Glomerular visceral epithelial cell (primary cell): ENCODE measurements at regions not wholly inside any gene's neighbourhood (a gene's known extent, or its start where the extent isn't known, plus 50 kb on each side); places are given as distances from the start of the nearest gene placed in this dataset.

Experiments
- DNase-seq: peaks from one replicate; pipeline ENCODE4 v3.0.0-alpha.2; 2016; ENCODE audit errors: extremely low spot score

DNA sequence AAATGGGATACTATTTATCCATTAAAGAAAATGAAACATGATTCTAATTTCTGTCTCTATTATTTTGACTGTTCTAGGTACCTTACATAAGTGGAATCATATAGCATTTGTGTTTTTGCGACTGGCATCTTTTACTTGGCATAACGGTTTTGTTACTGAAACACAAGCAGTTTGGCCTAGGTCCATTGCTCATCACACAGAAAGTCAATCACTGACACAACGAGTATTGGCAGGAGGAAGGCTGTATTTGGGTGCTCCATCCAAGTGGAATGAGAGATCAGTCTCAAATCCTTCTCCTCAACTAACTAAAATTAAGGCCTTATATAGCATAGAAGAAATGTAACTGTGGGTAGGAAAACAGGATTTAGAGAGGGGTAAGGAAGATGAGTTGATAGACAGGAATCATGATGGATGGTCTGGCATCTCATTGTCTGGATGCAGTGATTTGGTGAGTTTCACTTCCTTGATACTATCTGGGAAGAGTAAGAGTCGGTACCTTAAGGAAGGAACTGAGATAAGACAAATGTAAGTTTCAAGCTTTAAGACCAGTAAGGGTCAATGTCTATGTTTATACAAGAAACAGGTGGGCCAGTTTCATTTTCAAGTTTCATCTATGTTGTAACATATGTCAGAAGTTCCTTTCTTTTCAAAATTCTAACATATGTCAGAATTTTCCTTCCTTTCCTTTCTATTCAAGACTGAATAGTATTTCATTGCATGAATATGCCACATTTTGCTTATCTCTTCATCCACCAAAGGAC, 276.9 kb upstream of the RAB6C start:
- no peak for DNase-seq

DNA sequence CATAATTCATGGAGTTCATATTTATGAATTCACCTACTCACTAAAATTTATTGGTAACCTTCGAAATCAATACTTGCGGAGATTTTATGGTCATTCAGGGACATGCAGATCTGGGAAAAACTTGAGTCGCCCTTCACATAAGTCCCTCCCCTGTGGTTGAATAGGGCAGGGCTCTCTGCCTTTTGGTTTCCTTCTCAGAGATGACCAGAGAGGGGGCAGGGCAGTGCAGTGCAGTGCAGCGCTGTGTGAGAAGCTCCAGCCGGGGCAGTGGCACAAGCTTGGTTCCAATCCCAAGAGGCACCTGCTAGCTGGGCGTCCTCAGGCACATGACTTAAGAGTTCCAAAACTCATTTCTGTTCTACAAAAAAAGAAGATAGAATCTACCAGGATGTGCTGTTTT, 274.4 kb upstream of the RAB6C start:
- DNase-seq: no peak

DNA sequence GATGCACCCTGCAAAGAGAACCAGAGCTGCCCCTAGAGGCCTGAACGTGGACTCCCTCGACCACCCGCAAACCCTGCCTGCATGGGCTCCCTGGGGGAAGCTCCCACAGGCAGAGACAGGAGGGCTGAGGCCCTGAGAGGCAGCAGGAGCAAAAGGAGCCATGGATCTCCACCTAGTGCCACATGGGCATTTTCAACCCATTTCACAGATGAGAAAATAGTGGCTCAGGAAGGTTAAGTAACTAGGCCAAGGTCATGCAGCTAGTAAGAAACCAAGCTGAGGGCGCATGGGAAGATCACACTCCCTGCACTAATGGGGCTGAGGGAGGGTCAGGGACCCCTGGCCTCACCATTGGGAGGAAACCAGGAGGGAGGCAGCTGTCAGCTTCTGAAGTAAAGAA, 271.7 kb upstream of the RAB6C start:
- no peak for DNase-seq

DNA sequence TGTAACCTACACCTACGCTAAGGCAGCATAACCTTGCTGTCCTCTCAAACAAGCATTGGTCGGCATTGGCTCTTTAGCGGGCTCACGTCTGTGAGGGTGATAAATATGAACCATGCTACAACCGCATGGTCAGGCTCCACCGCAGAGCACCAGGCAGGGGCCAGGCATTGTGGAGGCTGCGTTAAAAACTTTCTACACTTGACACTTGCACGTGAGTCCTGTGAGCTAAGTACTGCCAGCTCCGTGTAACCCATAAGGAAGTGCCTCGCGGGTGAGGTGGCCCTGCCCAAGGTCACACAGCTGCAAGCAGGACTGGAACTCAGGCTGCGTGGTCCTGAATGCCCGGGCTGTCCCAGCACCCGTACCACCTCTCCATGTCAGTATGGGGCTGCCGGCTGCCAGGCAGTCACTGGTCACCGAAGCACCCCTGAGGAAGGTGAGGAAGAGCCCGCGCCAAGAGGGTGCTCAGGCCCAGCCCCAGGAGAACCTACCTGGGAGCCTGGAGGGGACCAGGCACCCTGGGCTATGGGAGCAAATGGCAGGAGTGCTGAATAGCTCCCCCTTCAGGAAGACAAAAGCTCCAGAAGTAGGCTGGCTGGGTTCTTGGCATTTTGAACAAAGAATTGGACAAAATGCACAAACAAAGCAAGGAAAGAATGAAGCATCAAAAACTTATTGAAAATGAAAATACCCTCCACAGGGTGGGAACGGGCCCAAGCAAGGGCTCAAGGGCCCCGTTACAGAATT, 271.1 kb upstream of the RAB6C start:
- DNase-seq: no peak

DNA sequence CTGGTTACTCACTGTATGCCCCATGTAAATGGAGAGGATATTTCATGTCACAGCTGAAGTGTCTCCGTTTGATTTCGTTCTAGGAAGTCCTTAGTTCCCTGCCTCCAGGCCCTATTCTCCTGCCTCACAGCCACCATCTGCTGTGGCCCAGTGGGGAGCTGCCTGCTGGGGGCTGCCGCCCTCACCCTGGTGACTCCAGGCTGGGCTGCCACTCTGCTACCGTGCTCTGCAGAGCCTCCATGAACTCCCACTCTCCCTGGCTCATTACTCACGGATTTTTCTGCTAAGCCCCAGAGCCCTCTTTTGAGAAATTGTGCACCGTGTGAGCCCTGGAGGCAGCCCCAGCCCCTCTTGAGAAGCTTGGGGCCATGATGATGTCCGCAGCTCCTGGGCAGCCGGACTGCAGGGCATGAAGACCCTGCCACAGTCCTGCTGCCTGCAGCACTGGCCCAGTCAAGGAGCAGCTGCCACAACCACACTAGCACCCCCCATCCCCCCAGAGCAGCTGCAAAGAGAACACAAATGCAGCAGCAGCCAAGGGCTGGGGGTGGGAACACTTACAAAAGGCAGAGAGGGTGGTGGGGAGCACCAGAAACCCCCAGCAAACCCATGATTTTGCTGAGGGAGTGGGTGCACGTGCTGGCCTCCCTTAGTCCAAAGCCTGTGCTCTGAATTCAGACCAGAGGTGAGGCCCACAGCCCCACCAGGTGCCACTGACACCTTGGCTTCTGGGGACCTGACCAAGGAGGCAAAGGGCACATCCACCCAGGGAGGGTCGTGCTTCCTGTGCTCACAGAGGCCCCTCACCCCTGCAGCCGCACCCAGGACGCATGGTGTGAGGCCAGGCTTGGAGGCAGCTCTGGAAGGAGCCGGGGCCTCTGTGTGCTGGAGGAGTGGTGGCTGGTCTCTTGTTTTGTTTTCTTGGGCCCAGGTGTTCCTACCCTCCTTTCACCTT, 270.2 kb upstream of the RAB6C start:
- DNase-seq: no peak

DNA sequence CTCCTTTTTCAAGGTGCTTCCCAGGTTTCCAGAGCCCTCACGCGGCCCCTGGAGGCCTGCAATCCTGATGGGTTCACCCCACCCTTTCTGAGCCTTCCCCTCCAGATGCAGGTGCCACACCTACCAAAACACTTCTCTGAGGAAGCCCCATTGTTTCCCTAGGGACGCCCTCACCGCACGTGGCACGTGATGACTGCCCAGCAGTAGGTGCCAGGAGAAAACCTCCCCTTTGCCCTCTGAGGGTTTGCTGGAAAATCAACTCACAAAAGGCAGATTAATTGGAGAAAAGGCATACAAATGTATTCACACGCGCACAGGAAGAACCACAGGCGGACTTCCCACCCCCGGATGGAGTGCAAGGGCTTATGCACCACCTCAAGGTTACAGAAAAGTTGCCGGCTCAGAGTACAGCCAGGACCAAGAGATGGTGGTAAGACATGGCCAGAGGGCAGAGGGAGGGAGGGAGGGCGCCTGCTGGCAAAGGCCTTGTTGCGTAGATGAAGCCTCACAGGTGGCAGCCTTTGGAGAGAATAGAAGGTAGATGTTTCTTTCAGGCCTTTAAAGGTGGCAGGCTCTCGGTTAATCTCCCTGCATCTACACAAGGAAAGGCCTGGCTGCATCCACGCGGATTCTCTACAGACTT, 269.4 kb upstream of the RAB6C start:
- no peak for DNase-seq

DNA sequence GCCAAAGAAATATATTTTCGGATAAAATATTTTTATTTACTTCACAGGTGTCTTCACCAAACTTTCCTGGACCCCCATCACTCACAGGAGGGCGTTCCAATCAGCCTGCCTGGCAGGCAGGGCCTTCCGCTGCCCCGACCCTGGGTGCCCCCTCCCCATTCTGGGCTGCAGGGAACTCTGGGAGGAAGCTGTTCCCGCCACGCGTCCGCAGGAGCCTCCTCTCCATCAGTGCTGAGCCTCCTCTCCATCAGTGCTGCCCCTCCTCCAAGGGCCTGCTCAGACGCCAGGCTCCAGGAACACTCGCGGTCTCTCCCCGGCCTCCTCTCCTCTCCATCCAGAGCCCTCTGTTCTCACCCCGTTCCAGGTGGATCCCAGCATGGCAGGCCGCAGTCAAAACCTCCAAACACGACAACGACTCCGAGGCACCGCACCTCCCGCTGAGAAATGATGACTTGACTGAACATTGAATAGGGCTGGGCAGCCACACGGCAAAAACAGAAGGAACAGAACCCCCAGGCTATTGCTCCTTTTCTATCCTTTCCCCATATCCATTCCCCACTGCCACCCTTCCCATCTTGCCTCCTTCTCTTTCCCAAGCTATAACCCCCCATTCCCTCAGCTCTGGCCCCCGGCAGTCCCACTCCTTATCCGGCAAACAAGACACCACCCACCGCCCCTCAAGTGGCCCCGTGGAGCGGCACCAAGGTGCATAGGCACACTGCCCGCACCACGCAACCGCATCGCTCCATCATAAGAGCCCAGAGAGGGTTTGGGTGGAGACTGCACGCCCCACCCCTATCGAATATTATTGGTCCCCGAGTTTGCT, 268.6 kb upstream of the RAB6C start:
- no peak for DNase-seq

DNA sequence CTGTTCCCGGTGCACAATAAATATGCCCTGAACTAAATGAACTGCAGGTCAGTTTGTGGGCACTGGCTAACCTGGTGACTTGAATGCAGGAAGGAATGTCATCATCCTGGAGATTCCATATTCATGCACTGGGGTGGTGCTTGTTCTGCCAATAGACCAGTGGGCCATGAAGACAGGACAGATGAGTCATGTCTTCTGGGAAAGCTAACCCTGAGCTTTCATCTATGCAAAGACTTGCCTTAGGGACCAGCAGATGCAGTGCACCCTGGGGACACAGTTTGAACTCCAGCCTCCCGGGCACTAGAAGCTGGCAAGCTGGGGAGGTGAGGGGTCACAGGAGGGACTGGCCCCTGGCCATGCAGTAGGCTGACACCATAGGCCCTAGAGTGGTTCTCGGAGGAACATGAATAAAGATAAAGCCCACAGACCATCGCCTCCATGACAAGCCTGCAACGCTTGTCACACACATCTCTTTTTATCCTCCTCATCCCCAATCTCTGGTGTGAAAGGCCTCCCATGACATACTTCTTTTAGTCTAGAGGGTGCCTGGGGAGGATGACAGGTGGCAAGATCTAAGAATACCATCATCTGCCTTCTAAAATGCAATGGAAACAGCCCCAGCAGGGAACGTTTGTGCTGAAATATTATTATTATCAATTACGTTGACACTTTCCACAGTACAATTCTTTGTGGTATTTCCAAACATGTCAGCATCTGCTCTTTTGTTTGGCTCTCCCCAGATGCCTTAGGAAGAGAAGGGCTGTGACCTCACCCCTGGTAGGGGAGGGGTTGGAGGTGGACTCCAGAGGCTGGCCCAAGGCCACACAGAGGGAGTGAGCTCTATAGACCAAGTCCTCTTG, 267.4 kb upstream of the RAB6C start:
- no peak for DNase-seq

DNA sequence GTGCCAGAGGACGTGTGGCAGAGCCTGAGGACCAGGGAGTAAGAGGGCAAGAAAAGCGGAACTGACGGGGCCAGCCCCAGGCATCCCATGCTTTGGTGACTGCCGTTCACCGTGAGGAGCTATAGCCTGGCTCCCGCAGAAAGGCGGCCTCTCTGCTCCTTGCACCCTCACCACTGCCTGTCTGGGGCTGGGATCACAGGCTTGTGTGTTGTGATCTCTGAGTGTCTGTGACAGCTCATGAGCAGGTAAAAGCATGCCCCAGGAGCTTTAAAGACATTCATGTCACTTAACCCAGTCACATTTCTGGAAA, 266.8 kb upstream of the RAB6C start:
- DNase-seq: no peak

DNA sequence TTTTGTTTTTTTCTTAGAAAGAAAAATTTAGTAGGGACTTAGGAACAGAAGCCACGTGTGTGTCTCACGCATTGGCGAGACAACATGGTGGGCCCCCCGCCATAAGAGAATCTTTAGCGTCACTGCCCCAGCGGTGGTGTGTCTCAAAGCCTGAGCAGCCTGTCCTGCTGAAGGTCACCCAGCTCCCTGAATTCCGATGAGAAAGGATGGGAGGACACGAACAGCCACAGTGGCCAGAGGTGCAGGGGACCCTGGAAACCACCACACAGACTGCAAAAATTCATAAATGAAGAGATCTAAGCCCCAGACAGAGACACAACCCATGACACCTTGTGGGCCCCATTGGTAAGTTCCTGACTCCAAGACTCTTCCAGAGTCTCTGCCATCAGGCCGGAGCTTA, 266.1 kb upstream of the RAB6C start:
- no peak for DNase-seq

DNA sequence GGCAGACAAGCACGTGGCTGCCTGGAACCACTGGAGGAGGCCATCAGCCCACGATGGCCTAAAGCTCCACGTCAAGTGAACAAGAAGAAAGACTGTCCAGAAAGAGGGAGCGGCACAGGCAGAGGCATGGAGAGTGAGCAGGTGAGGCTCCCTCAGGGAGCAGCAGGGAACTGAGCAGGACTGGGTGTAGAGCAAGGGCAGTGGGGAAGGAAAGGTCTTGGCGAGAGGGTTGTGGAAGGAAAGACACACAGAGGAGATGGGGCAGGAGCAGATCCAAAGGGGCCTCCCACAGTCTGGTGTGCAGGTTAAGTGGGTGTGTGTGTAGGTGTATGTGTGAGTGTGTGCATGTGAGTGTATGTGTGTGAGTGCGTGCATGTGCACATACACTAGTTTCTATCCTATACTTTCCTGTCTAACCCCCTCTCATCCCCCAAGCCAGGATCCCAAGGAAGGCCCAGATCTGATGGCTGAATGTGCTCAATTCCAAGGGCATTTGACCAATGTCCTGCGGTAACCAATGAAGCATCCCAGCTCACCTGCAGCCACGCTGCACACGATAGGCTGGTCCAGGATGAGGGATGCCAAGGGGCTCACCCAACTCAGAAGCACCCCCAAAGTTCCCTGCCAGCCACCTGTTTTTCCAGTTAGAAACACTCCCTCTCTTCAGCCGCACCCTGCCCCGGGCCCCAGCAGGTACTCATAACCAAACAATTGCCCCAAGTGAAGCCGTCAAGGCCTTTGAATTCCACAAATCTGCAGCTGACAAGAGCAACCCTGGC, 262.5 kb upstream of the RAB6C start:
- no peak for DNase-seq

DNA sequence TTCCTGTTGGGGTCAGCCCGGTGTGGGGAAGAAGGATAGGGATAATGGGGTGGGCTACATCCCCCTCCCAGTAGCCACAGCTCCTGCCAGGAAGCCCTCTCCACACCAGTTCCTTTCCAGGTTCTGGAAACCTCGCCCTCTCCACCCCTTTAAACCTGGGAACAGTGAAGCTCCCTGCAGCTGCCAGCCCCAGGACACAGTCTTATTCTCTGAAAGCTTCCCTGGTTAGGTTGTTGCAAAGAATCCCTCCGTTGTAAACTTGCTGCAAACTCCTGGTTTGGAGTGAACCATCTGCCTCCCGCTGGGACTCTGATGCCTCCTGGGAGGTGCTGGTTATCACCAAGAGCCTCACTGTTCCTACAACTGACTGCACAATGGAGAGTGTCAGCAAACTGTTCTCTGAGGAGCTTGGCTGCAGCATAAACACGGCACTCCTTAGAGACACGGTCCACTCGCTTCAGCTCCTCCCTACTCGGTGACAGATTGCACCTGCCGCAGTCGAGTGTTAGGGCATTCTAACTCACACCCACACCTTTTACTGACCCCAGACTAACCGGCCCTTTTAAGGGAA, 261.8 kb upstream of the RAB6C start:
- DNase-seq: no peak

DNA sequence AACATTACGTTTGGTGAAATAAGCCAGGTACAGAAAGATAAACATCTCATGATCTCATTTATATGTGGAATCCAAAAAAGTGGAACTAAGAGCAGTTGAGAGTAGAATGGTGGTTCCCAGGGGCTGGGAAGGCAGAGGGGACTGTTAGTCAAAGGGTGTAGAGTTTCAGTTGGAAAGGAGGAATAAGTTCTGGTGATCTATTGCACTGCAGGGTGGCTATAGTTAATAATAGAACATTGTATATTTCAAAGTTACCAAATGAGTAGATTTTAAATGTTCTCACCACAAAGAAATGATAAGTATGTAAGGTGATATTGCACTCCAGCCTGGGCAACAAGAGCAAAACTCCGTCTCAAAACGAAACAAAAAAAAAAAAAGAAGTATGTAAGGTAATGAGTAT, 260.1 kb upstream of the RAB6C start:
- DNase-seq: no peak

DNA sequence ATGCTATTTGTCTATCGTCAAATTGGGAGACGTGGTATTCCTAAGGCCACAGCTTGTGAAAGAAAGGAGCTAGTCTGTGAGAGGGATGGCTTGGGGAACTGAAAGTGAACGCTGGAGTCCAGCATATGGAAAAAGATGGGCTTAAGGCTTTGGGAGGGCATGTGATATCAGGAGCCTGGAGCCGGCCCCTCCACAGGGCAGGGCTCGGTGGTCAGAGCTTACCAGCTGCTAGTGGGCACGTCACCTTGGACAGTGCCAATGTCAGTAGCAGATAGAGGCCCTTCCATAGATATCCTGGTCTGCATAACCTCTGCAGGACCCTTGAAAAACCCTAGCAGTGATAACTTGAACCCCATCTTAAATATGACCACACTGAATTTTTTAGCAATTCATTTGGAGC, 259.1 kb upstream of the RAB6C start:
- DNase-seq: no peak

DNA sequence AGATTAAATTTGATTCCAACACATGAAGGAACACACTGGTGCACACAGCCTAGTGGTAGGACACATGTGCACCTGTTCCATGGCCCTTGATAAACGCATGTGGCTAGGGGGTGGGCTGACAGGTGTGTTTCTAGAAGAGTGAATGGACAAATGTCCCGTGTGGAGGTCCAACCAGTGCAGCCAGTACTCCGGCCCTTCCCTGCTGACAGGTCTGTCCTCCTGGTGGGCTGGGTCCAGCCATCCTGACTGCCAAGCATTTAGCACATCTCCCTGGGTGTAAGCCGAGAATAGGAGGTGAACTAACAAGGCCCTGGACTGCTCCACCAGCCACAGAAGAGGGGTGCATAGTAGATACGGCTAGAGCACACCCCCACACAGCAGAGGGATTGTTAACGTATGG, 258.7 kb upstream of the RAB6C start:
- no peak for DNase-seq

DNA sequence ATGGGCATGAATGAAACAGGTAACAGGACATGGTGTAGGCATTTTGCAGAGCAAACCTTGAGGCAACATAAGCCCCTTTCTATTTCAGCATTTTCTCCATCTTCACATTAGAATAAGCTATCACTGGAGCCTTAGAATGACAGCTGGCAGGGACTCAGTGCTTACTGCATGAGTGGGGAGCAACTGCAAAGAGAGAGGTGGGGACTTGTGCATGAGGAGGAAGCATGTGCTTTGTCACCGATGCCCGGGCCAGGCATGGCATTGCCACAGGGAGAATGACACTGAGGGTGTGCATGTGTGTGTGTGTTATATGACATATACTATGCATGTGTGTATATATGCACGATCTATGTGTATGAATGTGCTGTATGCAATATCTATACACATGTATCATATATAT, 258.2 kb upstream of the RAB6C start:
- DNase-seq: no peak

DNA sequence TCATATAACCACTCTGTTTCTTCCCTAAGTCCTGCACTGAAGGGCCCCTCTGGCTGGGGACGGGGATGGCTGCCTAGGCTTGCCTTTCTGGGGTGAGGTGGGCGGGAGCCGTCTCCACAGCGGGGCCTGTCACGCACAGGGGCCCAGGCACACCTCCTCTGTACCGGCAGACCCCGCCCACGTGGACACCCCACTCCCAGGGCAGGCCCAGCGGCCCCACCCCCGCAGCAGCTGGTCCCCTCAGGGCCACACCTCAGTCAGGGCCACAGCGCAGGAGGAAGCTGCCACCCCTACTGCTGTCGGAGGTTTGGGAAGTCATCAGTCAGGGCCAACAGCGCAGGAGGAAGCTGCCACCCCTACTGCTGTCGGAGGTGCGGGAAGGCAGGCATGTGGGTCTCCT, 257.6 kb upstream of the RAB6C start:
- no peak for DNase-seq

DNA sequence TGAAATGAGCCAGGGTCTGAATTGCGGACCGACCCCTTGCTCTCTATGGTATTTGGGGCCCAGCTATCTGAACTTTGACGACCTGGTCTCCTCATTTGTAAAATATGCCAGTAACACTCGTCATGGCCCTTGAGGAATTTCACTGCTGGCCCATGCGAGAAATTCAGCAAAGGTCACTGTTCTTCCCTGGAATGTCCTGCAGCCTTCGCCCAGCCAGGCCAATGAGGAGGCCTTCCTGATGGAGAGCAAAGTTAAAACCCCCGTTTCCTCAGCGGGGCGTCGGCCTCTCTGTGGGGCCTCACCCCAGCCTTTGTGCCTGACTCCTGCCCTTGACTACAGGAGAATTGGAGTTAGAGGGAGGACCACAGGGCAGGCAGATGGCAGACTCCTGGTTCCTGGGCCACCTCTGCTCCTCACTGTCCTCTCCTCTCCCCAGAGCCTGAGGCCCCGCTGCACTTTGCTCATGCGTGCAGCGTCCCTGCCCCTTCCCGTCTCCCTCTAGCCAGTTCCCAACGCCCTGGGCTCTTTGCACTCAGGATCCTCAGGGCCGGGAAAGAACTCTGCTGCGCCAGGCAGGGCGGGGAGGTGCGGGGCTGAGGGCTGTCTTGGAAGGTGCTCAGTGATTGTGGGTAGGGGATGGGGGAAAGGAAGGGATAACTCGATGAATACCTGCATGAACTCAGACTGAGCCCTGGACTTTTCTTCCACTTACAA, 257.0 kb upstream of the RAB6C start:
- no peak for DNase-seq
